ENCODE measurements at regions not wholly inside any gene's neighbourhood (a gene's known extent, or its start where the extent isn't known, plus 50 kb on each side); places are given as distances from the start of the nearest gene placed in this dataset.

- Histone ChIP-seq H3K36me3 (ENCODE audit: insufficient read depth, low read depth, low read length) (no peaks in the 10 kb centered on the region), H3K9ac (ENCODE audit: low read depth, low read length) (no peak overlapping the region), H3K4me1 (ENCODE audit: insufficient read depth, low read length) (no peaks in the 10 kb centered on the region), H3K27ac (ENCODE audit: low read length) (no peak overlapping the region), H3K27me3 (ENCODE audit: insufficient read depth, low read length) (no peaks in the 10 kb centered on the region), H3K4me3 (ENCODE audit: low read length) (no peak overlapping the region), H3K9me3 (ENCODE audit: insufficient read depth, low read depth, low read length) (no peaks in the 10 kb centered on the region)
Measured at GRCh38 chrX:84611843-84612636, 109.8 kb upstream of the HDX start.

- Histone ChIP-seq H3K27ac (ENCODE audit: low read length) (no peak overlapping the region), H3K27me3 (ENCODE audit: insufficient read depth, low read length) (no peaks in the 10 kb centered on the region), H3K4me1 (ENCODE audit: insufficient read depth, low read length) (no peaks in the 10 kb centered on the region), H3K9me3 (ENCODE audit: insufficient read depth, low read depth, low read length) (no peaks in the 10 kb centered on the region), H3K4me3 (ENCODE audit: low read length) (no peak overlapping the region), H3K36me3 (ENCODE audit: insufficient read depth, low read depth, low read length) (no peaks in the 10 kb centered on the region), H3K9ac (ENCODE audit: low read depth, low read length) (no peak overlapping the region)
Measured at GRCh38 chrX:84634201-84634782, 132.0 kb upstream of the HDX start.

GRCh38 chrX:84666086-84666485 is 163.8 kb upstream of the HDX start:
- Histone ChIP-seq H3K4me1 (ENCODE audit: insufficient read depth, low read length) (no peaks in the 10 kb centered on the region), H3K9me3 (ENCODE audit: insufficient read depth, low read depth, low read length) (no peaks in the 10 kb centered on the region)

GRCh38 chrX:84690228-84690627 is 188.0 kb upstream of the HDX start:
- no peaks in the 10 kb centered on the region for H3K9me3 ChIP-seq (ENCODE audit: insufficient read depth, low read depth, low read length)
- H3K4me3 ChIP-seq (ENCODE audit: low read length): no peak overlapping the region
- H3K36me3 ChIP-seq (ENCODE audit: insufficient read depth, low read depth, low read length): no peaks in the 10 kb centered on the region
- H3K9ac ChIP-seq (ENCODE audit: low read depth, low read length): no peak overlapping the region
- no peaks in the 10 kb centered on the region for H3K27me3 ChIP-seq (ENCODE audit: insufficient read depth, low read length)
- no peaks in the 10 kb centered on the region for H3K4me1 ChIP-seq (ENCODE audit: insufficient read depth, low read length)
- H3K27ac ChIP-seq (ENCODE audit: low read length): no peak overlapping the region

More at GRCh38 chrX:84666086-84666485, 163.8 kb upstream of the HDX start:
- no peaks in the 10 kb centered on the region for H3K36me3 ChIP-seq (ENCODE audit: insufficient read depth, low read depth, low read length)
- no peaks in the 10 kb centered on the region for H3K27me3 ChIP-seq (ENCODE audit: insufficient read depth, low read length)
- no peak overlapping the region for H3K27ac ChIP-seq (ENCODE audit: low read length)
- no peak overlapping the region for H3K9ac ChIP-seq (ENCODE audit: low read depth, low read length)
- H3K4me3 ChIP-seq (ENCODE audit: low read length): no peak overlapping the region

GRCh38 chrX:84709987-84710386 is 207.7 kb upstream of the HDX start:
- Histone ChIP-seq H3K27me3 (ENCODE audit: insufficient read depth, low read length) (no peaks in the 10 kb centered on the region), H3K9ac (ENCODE audit: low read depth, low read length) (no peak overlapping the region; the same call in 1 of the 2 replicates), H3K9me3 (ENCODE audit: insufficient read depth, low read depth, low read length) (no peaks in the 10 kb centered on the region), H3K36me3 (ENCODE audit: insufficient read depth, low read depth, low read length) (no peaks in the 10 kb centered on the region), H3K27ac (ENCODE audit: low read length) (no peak overlapping the region), H3K4me3 (ENCODE audit: low read length) (peak overlapping the region; percentile 26; the same call in 1 of the 2 replicates), H3K4me1 (ENCODE audit: insufficient read depth, low read length) (peaks cover 12% of the 10 kb centered on the region)

- Histone ChIP-seq H3K36me3 (ENCODE audit: insufficient read depth, low read depth, low read length) (no peaks in the 10 kb centered on the region), H3K4me3 (ENCODE audit: low read length) (peak overlapping the region; percentile 26; the same call in 1 of the 2 replicates), H3K27ac (ENCODE audit: low read length) (no peak overlapping the region), H3K4me1 (ENCODE audit: insufficient read depth, low read length) (peaks cover 12% of the 10 kb centered on the region), H3K27me3 (ENCODE audit: insufficient read depth, low read length) (no peaks in the 10 kb centered on the region), H3K9ac (ENCODE audit: low read depth, low read length) (no peak overlapping the region), H3K9me3 (ENCODE audit: insufficient read depth, low read depth, low read length) (no peaks in the 10 kb centered on the region)
Measured at GRCh38 chrX:84710611-84711010, 208.4 kb upstream of the HDX start.

- no peaks in the 10 kb centered on the region for H3K9me3 ChIP-seq (ENCODE audit: insufficient read depth, low read depth, low read length)
- H3K36me3 ChIP-seq (ENCODE audit: insufficient read depth, low read depth, low read length): no peaks in the 10 kb centered on the region
- no peaks in the 10 kb centered on the region for H3K27me3 ChIP-seq (ENCODE audit: insufficient read depth, low read length)
- no peak overlapping the region for H3K4me3 ChIP-seq (ENCODE audit: low read length)
- no peak overlapping the region for H3K27ac ChIP-seq (ENCODE audit: low read length)
- no peak overlapping the region for H3K9ac ChIP-seq (ENCODE audit: low read depth, low read length)
- peaks cover 12% of the 10 kb centered on the region for H3K4me1 ChIP-seq (ENCODE audit: insufficient read depth, low read length)
Measured at GRCh38 chrX:84712621-84713020, 210.4 kb upstream of the HDX start.

- peaks cover 10% of the 10 kb centered on the region for H3K4me1 ChIP-seq (ENCODE audit: insufficient read depth, low read length)
- H3K4me3 ChIP-seq (ENCODE audit: low read length): no peak overlapping the region
- no peaks in the 10 kb centered on the region for H3K36me3 ChIP-seq (ENCODE audit: insufficient read depth, low read depth, low read length)
- H3K9ac ChIP-seq (ENCODE audit: low read depth, low read length): no peak overlapping the region
- H3K27ac ChIP-seq (ENCODE audit: low read length): no peak overlapping the region
- no peaks in the 10 kb centered on the region for H3K9me3 ChIP-seq (ENCODE audit: insufficient read depth, low read depth, low read length)
- H3K27me3 ChIP-seq (ENCODE audit: insufficient read depth, low read length): no peaks in the 10 kb centered on the region
Measured at GRCh38 chrX:84715315-84715714, 213.1 kb upstream of the HDX start.

- Histone ChIP-seq H3K27ac (ENCODE audit: low read length) (no peak overlapping the region), H3K36me3 (ENCODE audit: insufficient read depth, low read depth, low read length) (no peaks in the 10 kb centered on the region), H3K27me3 (ENCODE audit: insufficient read depth, low read length) (no peaks in the 10 kb centered on the region), H3K4me3 (ENCODE audit: low read length) (no peak overlapping the region), H3K9ac (ENCODE audit: low read depth, low read length) (no peak overlapping the region), H3K9me3 (ENCODE audit: insufficient read depth, low read depth, low read length) (no peaks in the 10 kb centered on the region), H3K4me1 (ENCODE audit: insufficient read depth, low read length) (peaks cover 4% of the 10 kb centered on the region; the same call in 1 of the 2 replicates)
Measured at GRCh38 chrX:84717343-84717742, 215.1 kb upstream of the HDX start.

GRCh38 chrX:84721416-84721815 is 219.2 kb upstream of the HDX start:
- H3K36me3 ChIP-seq (ENCODE audit: insufficient read depth, low read depth, low read length): no peaks in the 10 kb centered on the region
- H3K27me3 ChIP-seq (ENCODE audit: insufficient read depth, low read length): no peaks in the 10 kb centered on the region
- no peaks in the 10 kb centered on the region for H3K4me1 ChIP-seq (ENCODE audit: insufficient read depth, low read length)
- no peak overlapping the region for H3K27ac ChIP-seq (ENCODE audit: low read length)
- no peak overlapping the region for H3K9ac ChIP-seq (ENCODE audit: low read depth, low read length)
- H3K4me3 ChIP-seq (ENCODE audit: low read length): no peak overlapping the region
- no peaks in the 10 kb centered on the region for H3K9me3 ChIP-seq (ENCODE audit: insufficient read depth, low read depth, low read length)

GRCh38 chrX:84724576-84724975 is 222.3 kb upstream of the HDX start:
- H3K9me3 ChIP-seq (ENCODE audit: insufficient read depth, low read depth, low read length): no peaks in the 10 kb centered on the region
- no peaks in the 10 kb centered on the region for H3K36me3 ChIP-seq (ENCODE audit: insufficient read depth, low read depth, low read length)
- H3K27ac ChIP-seq (ENCODE audit: low read length): no peak overlapping the region
- H3K4me3 ChIP-seq (ENCODE audit: low read length): no peak overlapping the region
- no peaks in the 10 kb centered on the region for H3K4me1 ChIP-seq (ENCODE audit: insufficient read depth, low read length)
- H3K9ac ChIP-seq (ENCODE audit: low read depth, low read length): no peak overlapping the region
- H3K27me3 ChIP-seq (ENCODE audit: insufficient read depth, low read length): no peaks in the 10 kb centered on the region

- Histone ChIP-seq H3K27ac (ENCODE audit: low read length) (no peak overlapping the region), H3K4me3 (ENCODE audit: low read length) (no peak overlapping the region), H3K9ac (ENCODE audit: low read depth, low read length) (no peak overlapping the region), H3K36me3 (ENCODE audit: insufficient read depth, low read depth, low read length) (no peaks in the 10 kb centered on the region), H3K4me1 (ENCODE audit: insufficient read depth, low read length) (no peaks in the 10 kb centered on the region), H3K27me3 (ENCODE audit: insufficient read depth, low read length) (no peaks in the 10 kb centered on the region), H3K9me3 (ENCODE audit: insufficient read depth, low read depth, low read length) (no peaks in the 10 kb centered on the region)
Measured at GRCh38 chrX:84729408-84729807, 227.2 kb upstream of the HDX start.
